B cell (primary cell): ENCODE measurements at regions not wholly inside any gene's neighbourhood (a gene's known extent, or its start where the extent isn't known, plus 50 kb on each side); places are given as distances from the start of the nearest gene placed in this dataset.

Source experiments
- ATAC-seq: fragments of 200-7000 bp; cut with Tn5 transposase; one replicate; pipeline ENCODE4 v1.10.0; 2021; ENCODE audit warnings: low read depth, mild to moderate bottlenecking, moderate number of reproducible peaks, moderate library complexity
- CTCF ChIA-PET: fragments of 350-600 bp; sonication (Branson Sonifier 250); formaldehyde crosslinking; loops from one replicate; lab custom pipeline; 2021; ENCODE audit warnings: antibody characterized with exemption, inconsistent platforms; lab: Charles Lee
- POLR2A ChIA-PET: fragments of 350-600 bp; sonication (Branson Sonifier 250); formaldehyde crosslinking; loops from one replicate; lab custom pipeline; 2021; ENCODE audit warnings: antibody characterized with exemption; lab: Charles Lee
- DNase-seq: peaks from one replicate; pipeline ENCODE4 v3.0.0; 2013
- H2AFZ ChIP-seq: 2 replicates; pipeline ENCODE4 v1.6.1; 2012; ENCODE audit warnings: mild to moderate bottlenecking, low read depth, low read length; ENCODE audit not compliant: insufficient read depth, poor library complexity, severe bottlenecking
- H3K27ac ChIP-seq, 2 donors: 1 replicate in 1 of 2; 2 replicates in 1 of 2; pipeline ENCODE4 v1.5.1; 2012 to 2013; ENCODE audit warnings: low read length in 2 of 2, mild to moderate bottlenecking in 2 of 2, moderate library complexity in 1 of 2
- H3K27me3 ChIP-seq, 4 experiments: fragments of 200-600 bp in 1 of 4; sonication (generic) in 1 of 4; replicated peaks in 1 of 4; 1 replicate in 2 of 4; 2 replicates in 2 of 4; pipeline versions ENCODE4 v1.6.1 to v1.7.0; 2013 to 2016; ENCODE audit warnings: low read length in 3 of 4, mild to moderate bottlenecking in 2 of 4, mixed read lengths in 1 of 4, moderate library complexity in 1 of 4; ENCODE audit not compliant: insufficient read depth in 4 of 4, control insufficient read depth in 3 of 4; ENCODE audit errors: control extremely low read depth in 1 of 4
- H3K36me3 ChIP-seq, 2 experiments: replicated peaks in 1 of 2; 1 replicate in 1 of 2; 2 replicates in 1 of 2; pipeline versions ENCODE4 v1.6.1 to v1.7.1; 2013; ENCODE audit warnings: low read length in 1 of 2; ENCODE audit not compliant: insufficient read depth in 2 of 2, control insufficient read depth in 1 of 2; ENCODE audit errors: control extremely low read depth in 1 of 2, extremely low read depth in 1 of 2
- H3K4me1 ChIP-seq, 2 donors: fragments of 200-600 bp in 1 of 2; sonication (generic) in 1 of 2; 1 replicate in 1 of 2; 2 replicates in 1 of 2; pipeline versions ENCODE4 v1.5.1 to v1.6.1; 2013 to 2017; ENCODE audit warnings: low read length in 2 of 2; ENCODE audit not compliant: control insufficient read depth in 2 of 2, insufficient read depth in 2 of 2
- H3K4me2 ChIP-seq: replicated peaks from 2 replicates; pipeline ENCODE3; 2012; ENCODE audit warnings: mild to moderate bottlenecking, low read depth, low read length; ENCODE audit not compliant: poor library complexity, severe bottlenecking
- H3K4me3 ChIP-seq, 5 experiments: fragments of 200-600 bp in 1 of 5; sonication (generic) in 1 of 5; 1 replicate in 3 of 5; 2 replicates in 2 of 5; pipeline versions ENCODE4 v1.5.1 to v1.7.0; 2011 to 2016; ENCODE audit warnings: low read length in 4 of 5, mild to moderate bottlenecking in 4 of 5, low read depth in 2 of 5, control low read depth in 1 of 5, moderate library complexity in 1 of 5; ENCODE audit not compliant: insufficient read depth in 1 of 5; ENCODE audit errors: control extremely low read depth in 1 of 5, extremely low read depth in 1 of 5
- H3K79me2 ChIP-seq: fragments of 200-600 bp; sonication (generic); one replicate; pipeline ENCODE4 v1.6.0; 2016; ENCODE audit warnings: low read length; ENCODE audit not compliant: control insufficient read depth, insufficient read depth
- H3K9ac ChIP-seq: fragments of 200-600 bp; sonication (generic); 2 replicates; pipeline ENCODE4 v1.6.1; 2017; ENCODE audit warnings: mild to moderate bottlenecking, low read length, moderate library complexity
- H3K9me3 ChIP-seq, 3 donors: one replicate each; pipeline versions ENCODE4 v1.6.1 to v1.7.1; 2013; ENCODE audit warnings: low read length in 2 of 3; ENCODE audit not compliant: control insufficient read depth in 2 of 3, insufficient read depth in 1 of 3; ENCODE audit errors: control extremely low read depth in 1 of 3
- H4K20me1 ChIP-seq: 2 replicates; pipeline ENCODE4 v1.6.0; 2012; ENCODE audit warnings: mild to moderate bottlenecking, low read length; ENCODE audit not compliant: insufficient read depth, control insufficient read depth, poor library complexity, severe bottlenecking
- H3K27ac Mint-ChIP-seq: one replicate; pipeline ENCODE4 v1.8.0; 2021; ENCODE audit warnings: mixed read lengths
- H3K27me3 Mint-ChIP-seq: one replicate; pipeline ENCODE4 v1.8.0; 2021; ENCODE audit warnings: mixed read lengths
- H3K4me1 Mint-ChIP-seq: one replicate; pipeline ENCODE4 v1.8.0; 2021; ENCODE audit warnings: mixed read lengths
- H3K4me3 Mint-ChIP-seq: one replicate; pipeline ENCODE4 v1.8.0; 2021; ENCODE audit warnings: mixed read lengths
- H3K9me3 Mint-ChIP-seq: one replicate; pipeline ENCODE4 v1.8.0; 2022; ENCODE audit warnings: mixed read lengths; ENCODE audit not compliant: insufficient read depth
- CTCF ChIP-seq: fragments of 200-600 bp; IDR thresholded peaks from one replicate; pipeline ENCODE4 v1.8.0; 2022; ENCODE audit warnings: antibody characterized with exemption, mild to moderate bottlenecking
- EZH2 ChIP-seq: IDR thresholded peaks from 2 replicates; pipeline ENCODE4 v1.6.1; 2012; ENCODE audit warnings: borderline replicate concordance, low read depth, mild to moderate bottlenecking, moderate library complexity, low read length; ENCODE audit not compliant: insufficient read depth, poor library complexity, severe bottlenecking
- WGBS: methylation state at CpG from one replicate; pipeline ENCODE4 v1.1.5; 2013; ENCODE audit warnings: missing lambda C conversion rate; ENCODE audit not compliant: insufficient coverage; 5-methylcytosine and 5-hydroxymethylcytosine counted together
- intact Hi-C: fragments of 100-400 bp; cut with micrococcal nuclease; formaldehyde crosslinking; loops from one replicate; pipeline ENCODE4 v1.10.0; 2022

DNA sequence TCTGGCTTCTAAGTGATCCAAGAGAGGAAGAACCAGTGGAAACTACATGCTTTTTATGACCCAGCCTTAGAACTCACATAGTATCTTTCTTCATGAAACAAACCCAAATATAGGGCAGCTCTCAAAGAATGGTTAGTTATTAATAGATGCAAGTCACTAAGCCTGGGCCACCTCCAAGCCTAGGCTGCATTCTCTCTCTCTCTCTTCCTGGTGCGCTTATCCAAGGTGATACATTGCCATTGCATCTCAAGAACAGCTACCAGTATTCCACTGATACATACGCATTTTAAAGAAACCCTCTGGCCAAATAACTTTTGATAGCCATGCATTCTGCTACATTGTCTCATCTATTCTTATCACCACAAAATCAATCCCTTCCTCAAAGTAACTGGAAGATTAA is 455.6 kb upstream of the ADGRL2 start:
- TF ChIP-seq CTCF (no peak), EZH2 (no peak)
- Mint-ChIP-seq H3K27ac (no peak overlapping the region), H3K27me3 (no peaks in the 10 kb centered on the region), H3K9me3 (no peaks in the 10 kb centered on the region), H3K4me1 (no peaks in the 10 kb centered on the region), H3K4me3 (no peak overlapping the region)
- 100% methylated on average over 2 of the region's 2 CpGs for WGBS
- ChIA-PET CTCF (no interaction called here), POLR2A (no interaction called here)
- Histone ChIP-seq H3K9ac (no peak overlapping the region), H3K36me3 (no peaks in the 10 kb centered on the region), H3K4me1 (no peaks in the 10 kb centered on the region), H3K4me3 (no peak overlapping the region), H3K79me2 (no peaks in the 10 kb centered on the region), H3K27ac (no peak overlapping the region), H3K27me3 (no peaks in the 10 kb centered on the region), H3K9me3 (no peaks in the 10 kb centered on the region), H4K20me1 (no peaks in the 10 kb centered on the region), H3K4me2 (no peak overlapping the region), H2AFZ (no peak overlapping the region)
- no peak for ATAC-seq
- DNase-seq = no peak
- intact Hi-C loops = no loop called here

DNA sequence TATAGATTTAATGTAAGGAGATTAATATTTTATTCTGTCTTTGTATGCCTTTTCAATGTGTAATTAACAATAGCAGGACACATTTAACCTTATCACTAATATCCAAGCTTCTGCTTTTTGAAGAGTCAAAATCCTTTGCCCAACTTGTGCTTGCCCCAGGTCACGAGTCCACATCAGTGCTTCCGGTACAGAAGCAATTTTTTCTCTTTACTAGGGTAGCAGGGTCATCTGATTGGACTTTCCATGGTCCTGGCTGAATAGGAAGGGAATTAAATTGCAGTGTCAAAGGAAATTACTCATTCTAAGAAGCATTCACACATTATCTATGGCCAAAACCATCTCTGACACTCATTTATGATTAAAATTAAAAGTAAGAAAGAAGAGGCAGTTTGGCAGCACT is 460.5 kb upstream of the ADGRL2 start:
- Histone ChIP-seq H3K27me3 (no peaks in the 10 kb centered on the region), H3K27ac (no peak overlapping the region), H3K4me3 (no peak overlapping the region), H3K9ac (no peak overlapping the region), H4K20me1 (no peaks in the 10 kb centered on the region), H3K9me3 (no peaks in the 10 kb centered on the region), H3K79me2 (no peaks in the 10 kb centered on the region), H3K36me3 (no peaks in the 10 kb centered on the region), H2AFZ (no peak overlapping the region), H3K4me2 (no peak overlapping the region), H3K4me1 (no peaks in the 10 kb centered on the region)
- DNase-seq (no peak), ATAC-seq (no peak)
- no peaks in the 10 kb centered on the region for H3K9me3 Mint-ChIP-seq
- intact Hi-C loops = no loop called here
- POLR2A ChIA-PET = no interaction called here
- WGBS = no CpG with 5 or more reads among the region's 2 CpGs
- no peaks in the 10 kb centered on the region for H3K4me1 Mint-ChIP-seq
- CTCF ChIA-PET = no interaction called here
- no peak overlapping the region for H3K27ac Mint-ChIP-seq
- H3K27me3 Mint-ChIP-seq = no peaks in the 10 kb centered on the region
- TF ChIP-seq EZH2 = no peak
- no peak for TF ChIP-seq CTCF
- no peak overlapping the region for H3K4me3 Mint-ChIP-seq
